Vagina (tissue), 2 donors: ENCODE measurements at regions not wholly inside any gene's neighbourhood (a gene's known extent, or its start where the extent isn't known, plus 50 kb on each side); places are given as distances from the start of the nearest gene placed in this dataset.

Experiments
- CTCF ChIP-seq, 3 experiments: fragments of 450-650 bp in 2 of 3; fragments of 200-600 bp in 1 of 3; sonication (generic) in 1 of 3; IDR thresholded peaks; one replicate each; pipeline ENCODE4 v1.5.1; 2017 to 2019; ENCODE audit warnings: antibody characterized with exemption in 3 of 3, mild to moderate bottlenecking in 2 of 3, moderate library complexity in 2 of 3
- POLR2A ChIP-seq, 2 donors: fragments of 450-650 bp; IDR thresholded peaks; one replicate each; pipeline ENCODE4 v1.6.1; 2017; ENCODE audit warnings: antibody characterized with exemption in 2 of 2, mild to moderate bottlenecking in 2 of 2, moderate library complexity in 2 of 2
- POLR2AphosphoS5 ChIP-seq, 2 donors: sonication (generic); formaldehyde crosslinking; IDR thresholded peaks; one replicate each; pipeline ENCODE4 v1.9.0; 2017; ENCODE audit warnings: antibody characterized with exemption in 2 of 2, mild to moderate bottlenecking in 2 of 2, low read depth in 1 of 2; ENCODE audit not compliant: insufficient read depth in 1 of 2

- TF ChIP-seq POLR2AphosphoS5 (IDR thresholded peaks at IDR 0.05; ENCODE audit: insufficient read depth in 1 of 2, low read depth in 1 of 2) (no peak), CTCF (IDR thresholded peaks at IDR 0.05) (no peak), POLR2A (IDR thresholded peaks at IDR 0.05) (no peak)
These were observed 844.8 kb upstream of the CHORDC1 start for GRCh38 chr11:91067666-91068065.
